ENCODE measurements at regions not wholly inside any gene's neighbourhood (a gene's known extent, or its start where the extent isn't known, plus 50 kb on each side); places are given as distances from the start of the nearest gene placed in this dataset.

- Histone ChIP-seq H3K4me2 (ENCODE audit: unreplicated experiment) (no peak overlapping the region), H3K79me2 (ENCODE audit: insufficient read depth) (no peaks in the 10 kb centered on the region), H4K20me1 (ENCODE audit: insufficient read depth) (no peaks in the 10 kb centered on the region), H3K27ac (no peak overlapping the region), H3K27me3 (replicated peaks; ENCODE audit: insufficient read depth) (no peaks in the 10 kb centered on the region), H3F3A (ENCODE audit: insufficient read depth) (no peaks in the 10 kb centered on the region), H3K9me2 (ENCODE audit: insufficient read depth) (no peaks in the 10 kb centered on the region), H3K4me1 (ENCODE audit: insufficient read depth) (no peaks in the 10 kb centered on the region), H3K4me3 (no peak overlapping the region), H2AFZ (no peak overlapping the region), H3K9me3 (ENCODE audit: low read depth) (no peaks in the 10 kb centered on the region), H3K9ac (no peak overlapping the region), H3K36me3 (ENCODE audit: low read depth) (no peaks in the 10 kb centered on the region)
- peak; percentile 12 for DNase-seq
- WGBS, 2 experiments (ENCODE audit: low coverage in 1 of 2, low lambda C conversion rate in 2 of 2, missing lambda C conversion rate in 2 of 2), result 0 to 4% methylated on average over 2 of the region's 2 CpGs
- TF ChIP-seq EZH2 (IDR thresholded peaks at IDR 0.05; ENCODE audit: insufficient read depth, poor library complexity, severe bottlenecking), result no peak
- no peak for TF ChIP-seq EZH2phosphoT487 (IDR thresholded peaks at IDR 0.05; ENCODE audit: insufficient read depth, low read depth)
- in situ Hi-C loops (cut with MboI), result no loop called here
Observed at GRCh38 chr1:68954841-68955240, 458.0 kb upstream of the DEPDC1 start.

- no peaks in the 10 kb centered on the region for H3K27me3 ChIP-seq (replicated peaks; ENCODE audit: insufficient read depth)
- no peaks in the 10 kb centered on the region for H3K9me2 ChIP-seq (ENCODE audit: insufficient read depth)
- H3K27ac ChIP-seq, result no peak overlapping the region
- no peaks in the 10 kb centered on the region for H3K9me3 ChIP-seq (ENCODE audit: low read depth)
- no peak overlapping the region for H3K4me3 ChIP-seq
- no peaks in the 10 kb centered on the region for H3F3A ChIP-seq (ENCODE audit: insufficient read depth)
- no peaks in the 10 kb centered on the region for H3K4me1 ChIP-seq (ENCODE audit: insufficient read depth)
- in situ Hi-C loops (cut with MboI), result no loop called here
- H3K36me3 ChIP-seq (ENCODE audit: low read depth), result no peaks in the 10 kb centered on the region
- no peak overlapping the region for H3K4me2 ChIP-seq (ENCODE audit: unreplicated experiment)
- TF ChIP-seq EZH2phosphoT487 (IDR thresholded peaks at IDR 0.05; ENCODE audit: insufficient read depth, low read depth) (no peak), EZH2 (IDR thresholded peaks at IDR 0.05; ENCODE audit: insufficient read depth, poor library complexity, severe bottlenecking) (no peak)
- WGBS, 2 experiments (ENCODE audit: low coverage in 1 of 2, low lambda C conversion rate in 2 of 2, missing lambda C conversion rate in 2 of 2), result 0 to 2% methylated on average over 5 of the region's 5 CpGs
- H4K20me1 ChIP-seq (ENCODE audit: insufficient read depth), result no peaks in the 10 kb centered on the region
- DNase-seq, result peak; percentile 14
- H3K79me2 ChIP-seq (ENCODE audit: insufficient read depth), result no peaks in the 10 kb centered on the region
- H3K9ac ChIP-seq, result no peak overlapping the region
- no peak overlapping the region for H2AFZ ChIP-seq
Observed at GRCh38 chr1:68955424-68955823, 458.5 kb upstream of the DEPDC1 start.

- no peaks in the 10 kb centered on the region for H3K9me2 ChIP-seq (ENCODE audit: insufficient read depth)
- H3K9me3 ChIP-seq (ENCODE audit: low read depth), result no peaks in the 10 kb centered on the region
- 4 to 7% methylated on average over 3 of the region's 3 CpGs for WGBS, 2 experiments (ENCODE audit: low coverage in 1 of 2, low lambda C conversion rate in 2 of 2, missing lambda C conversion rate in 2 of 2)
- H3K79me2 ChIP-seq (ENCODE audit: insufficient read depth), result no peaks in the 10 kb centered on the region
- no peak overlapping the region for H2AFZ ChIP-seq
- in situ Hi-C loops (cut with MboI), result no loop called here
- H3K4me1 ChIP-seq (ENCODE audit: insufficient read depth), result no peaks in the 10 kb centered on the region
- H3K27me3 ChIP-seq (replicated peaks; ENCODE audit: insufficient read depth), result no peaks in the 10 kb centered on the region
- H3K27ac ChIP-seq, result no peak overlapping the region
- TF ChIP-seq EZH2phosphoT487 (IDR thresholded peaks at IDR 0.05; ENCODE audit: insufficient read depth, low read depth), result no peak
- no peak for TF ChIP-seq EZH2 (IDR thresholded peaks at IDR 0.05; ENCODE audit: insufficient read depth, poor library complexity, severe bottlenecking)
- H3K4me3 ChIP-seq, result no peak overlapping the region
- DNase-seq, result no peak
- H3F3A ChIP-seq (ENCODE audit: insufficient read depth), result no peaks in the 10 kb centered on the region
- no peak overlapping the region for H3K9ac ChIP-seq
- H3K4me2 ChIP-seq (ENCODE audit: unreplicated experiment), result no peak overlapping the region
- H3K36me3 ChIP-seq (ENCODE audit: low read depth), result no peaks in the 10 kb centered on the region
- no peaks in the 10 kb centered on the region for H4K20me1 ChIP-seq (ENCODE audit: insufficient read depth)
Observed at GRCh38 chr1:68958958-68959357, 462.1 kb upstream of the DEPDC1 start.

- Histone ChIP-seq H3K27ac (no peak overlapping the region), H3K79me2 (ENCODE audit: insufficient read depth) (no peaks in the 10 kb centered on the region), H3K4me3 (no peak overlapping the region), H2AFZ (no peak overlapping the region), H3K4me1 (ENCODE audit: insufficient read depth) (no peaks in the 10 kb centered on the region), H3K9ac (no peak overlapping the region), H3K27me3 (replicated peaks; ENCODE audit: insufficient read depth) (no peaks in the 10 kb centered on the region), H4K20me1 (ENCODE audit: insufficient read depth) (no peaks in the 10 kb centered on the region), H3K36me3 (ENCODE audit: low read depth) (no peaks in the 10 kb centered on the region), H3F3A (ENCODE audit: insufficient read depth) (no peaks in the 10 kb centered on the region), H3K4me2 (ENCODE audit: unreplicated experiment) (no peak overlapping the region), H3K9me3 (ENCODE audit: low read depth) (no peaks in the 10 kb centered on the region), H3K9me2 (ENCODE audit: insufficient read depth) (no peaks in the 10 kb centered on the region)
- no peak for TF ChIP-seq EZH2 (IDR thresholded peaks at IDR 0.05; ENCODE audit: insufficient read depth, poor library complexity, severe bottlenecking)
- TF ChIP-seq EZH2phosphoT487 (IDR thresholded peaks at IDR 0.05; ENCODE audit: insufficient read depth, low read depth), result no peak
- in situ Hi-C loops (cut with MboI), result no loop called here
- DNase-seq, result no peak
- WGBS, 2 experiments (ENCODE audit: low coverage in 1 of 2, low lambda C conversion rate in 2 of 2, missing lambda C conversion rate in 2 of 2), result 0 to 7% methylated on average over 1 of the region's 1 CpG
Observed at GRCh38 chr1:68959461-68960030, 462.7 kb upstream of the DEPDC1 start.

GRCh38 chr1:68961143-68961542 is 464.3 kb upstream of the DEPDC1 start:
- TF ChIP-seq EZH2phosphoT487 (IDR thresholded peaks at IDR 0.05; ENCODE audit: insufficient read depth, low read depth), result no peak
- TF ChIP-seq EZH2 (IDR thresholded peaks at IDR 0.05; ENCODE audit: insufficient read depth, poor library complexity, severe bottlenecking), result no peak
- 56 to 67% methylated on average over 1 of the region's 1 CpG for WGBS, 2 experiments (ENCODE audit: low coverage in 1 of 2, low lambda C conversion rate in 2 of 2, missing lambda C conversion rate in 2 of 2)
- no peaks in the 10 kb centered on the region for H3K9me2 ChIP-seq (ENCODE audit: insufficient read depth)

More at GRCh38 chr1:68961143-68961542, 464.3 kb upstream of the DEPDC1 start:
- no peaks in the 10 kb centered on the region for H3K27me3 ChIP-seq (replicated peaks; ENCODE audit: insufficient read depth)
- H3K9ac ChIP-seq, result no peak overlapping the region
- no peaks in the 10 kb centered on the region for H4K20me1 ChIP-seq (ENCODE audit: insufficient read depth)
- no peaks in the 10 kb centered on the region for H3K4me1 ChIP-seq (ENCODE audit: insufficient read depth)
- in situ Hi-C loops (cut with MboI), result no loop called here
- no peak overlapping the region for H3K4me2 ChIP-seq (ENCODE audit: unreplicated experiment)
- no peaks in the 10 kb centered on the region for H3K9me3 ChIP-seq (ENCODE audit: low read depth)
- no peak overlapping the region for H3K4me3 ChIP-seq
- no peaks in the 10 kb centered on the region for H3K36me3 ChIP-seq (ENCODE audit: low read depth)
- H3F3A ChIP-seq (ENCODE audit: insufficient read depth), result no peaks in the 10 kb centered on the region
- H3K79me2 ChIP-seq (ENCODE audit: insufficient read depth), result no peaks in the 10 kb centered on the region
- no peak overlapping the region for H3K27ac ChIP-seq
- no peak for DNase-seq
- no peak overlapping the region for H2AFZ ChIP-seq

Measured in GM23248 (cell line).